Bronchial epithelial cell (primary cell): ENCODE measurements at regions not wholly inside any gene's neighbourhood (a gene's known extent, or its start where the extent isn't known, plus 50 kb on each side); places are given as distances from the start of the nearest gene placed in this dataset.

Experiments
- DNase-seq: peaks from one replicate; pipeline ENCODE4 v3.0.0-alpha.2; 2010; ENCODE audit warnings: low read depth
- FAIRE-seq: peaks from 2 replicates; lab custom pipeline; 2011; peaks lifted over from hg19 to GRCh38; lab: Jason Lieb, UNC
- H3K27me3 ChIP-seq: 2 replicates; pipeline ENCODE4 v1.5.1; 2011; ENCODE audit warnings: low read length; ENCODE audit not compliant: control insufficient read depth, insufficient read depth
- H3K36me3 ChIP-seq: 2 replicates; pipeline ENCODE4 v1.5.1; 2011; ENCODE audit warnings: low read length; ENCODE audit not compliant: control insufficient read depth, insufficient read depth
- H3K4me3 ChIP-seq: 2 replicates; pipeline ENCODE4 v1.5.1; 2011; ENCODE audit warnings: mild to moderate bottlenecking, low read depth, low read length, control low read depth
- CTCF ChIP-seq: IDR thresholded peaks from 2 replicates; pipeline ENCODE4 v1.5.1; 2011; ENCODE audit warnings: mild to moderate bottlenecking, moderate library complexity, low read length, control low read depth, inconsistent platforms; ENCODE audit not compliant: insufficient read depth, severe bottlenecking

DNA sequence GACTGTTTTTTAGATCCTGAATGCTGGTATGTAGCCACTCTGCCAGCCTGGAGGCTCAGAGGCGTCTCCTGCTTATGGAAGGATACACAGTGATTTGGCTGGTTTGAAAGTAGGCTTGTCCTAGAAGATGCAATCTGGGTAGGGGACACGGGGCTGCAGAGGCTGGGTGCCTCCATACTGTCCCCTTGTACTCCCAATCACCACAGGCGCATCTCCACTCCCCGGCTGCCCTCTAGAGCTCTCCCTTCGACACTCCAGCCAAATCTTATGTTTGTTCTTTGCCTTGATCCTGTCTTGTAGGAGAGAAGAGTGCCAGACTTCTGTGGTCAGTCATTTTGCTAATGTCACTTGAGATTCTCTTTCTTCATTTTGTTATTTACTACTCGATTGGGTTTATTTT lies 168.8 kb upstream of the THRB start:
- no peaks in the 10 kb centered on the region for H3K27me3 ChIP-seq
- FAIRE-seq (peak; percentile 28), DNase-seq (no peak)
- H3K4me3 ChIP-seq: no peak overlapping the region
- no peak for TF ChIP-seq CTCF
- no peaks in the 10 kb centered on the region for H3K36me3 ChIP-seq

- FAIRE-seq (no peak), DNase-seq (no peak)
- no peak for TF ChIP-seq CTCF
- no peaks in the 10 kb centered on the region for H3K27me3 ChIP-seq
- H3K4me3 ChIP-seq: no peak overlapping the region
- no peaks in the 10 kb centered on the region for H3K36me3 ChIP-seq
Measured at GRCh38 chr3:24668039-24668438, 173.4 kb upstream of the THRB start.

DNA sequence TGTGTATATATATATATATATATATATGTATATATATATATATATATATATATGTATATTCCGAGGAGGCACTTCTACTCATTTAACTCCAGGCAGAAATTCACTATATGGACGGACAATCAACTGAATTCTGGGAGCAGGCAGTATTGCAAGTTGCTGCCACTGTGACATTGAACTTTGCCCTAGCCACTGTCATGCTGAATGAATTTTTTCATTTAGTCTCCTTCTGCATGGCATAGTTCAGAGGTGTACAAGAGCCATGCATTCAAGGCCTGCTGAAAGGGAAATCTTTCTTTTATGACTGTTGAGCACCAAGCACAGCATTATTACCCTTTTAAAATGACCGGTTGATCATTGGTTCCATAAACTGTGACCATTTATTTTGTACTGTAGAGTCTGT lies 176.2 kb upstream of the THRB start:
- no peaks in the 10 kb centered on the region for H3K27me3 ChIP-seq
- DNase-seq: no peak
- TF ChIP-seq CTCF: no peak
- no peak for FAIRE-seq
- H3K4me3 ChIP-seq: no peak overlapping the region
- H3K36me3 ChIP-seq: no peaks in the 10 kb centered on the region

GRCh38 chr3:24673596-24673995 lies 178.9 kb upstream of the THRB start:
- TF ChIP-seq CTCF: no peak
- Histone ChIP-seq H3K36me3 (no peaks in the 10 kb centered on the region), H3K27me3 (no peaks in the 10 kb centered on the region), H3K4me3 (no peak overlapping the region)
- DNase-seq (no peak), FAIRE-seq (no peak)

GRCh38 chr3:24674261-24674660 lies 179.6 kb upstream of the THRB start:
- no peak for DNase-seq
- H3K4me3 ChIP-seq: no peak overlapping the region
- FAIRE-seq: no peak
- no peak for TF ChIP-seq CTCF
- H3K36me3 ChIP-seq: no peaks in the 10 kb centered on the region
- H3K27me3 ChIP-seq: no peaks in the 10 kb centered on the region

- FAIRE-seq (no peak), DNase-seq (no peak)
- Histone ChIP-seq H3K36me3 (no peaks in the 10 kb centered on the region), H3K4me3 (no peak overlapping the region), H3K27me3 (no peaks in the 10 kb centered on the region)
- TF ChIP-seq CTCF: no peak
Measured at GRCh38 chr3:24678021-24678420, 183.4 kb upstream of the THRB start.
